ENCODE measurements at regions not wholly inside any gene's neighbourhood (a gene's known extent, or its start where the extent isn't known, plus 50 kb on each side); places are given as distances from the start of the nearest gene placed in this dataset.

DNA sequence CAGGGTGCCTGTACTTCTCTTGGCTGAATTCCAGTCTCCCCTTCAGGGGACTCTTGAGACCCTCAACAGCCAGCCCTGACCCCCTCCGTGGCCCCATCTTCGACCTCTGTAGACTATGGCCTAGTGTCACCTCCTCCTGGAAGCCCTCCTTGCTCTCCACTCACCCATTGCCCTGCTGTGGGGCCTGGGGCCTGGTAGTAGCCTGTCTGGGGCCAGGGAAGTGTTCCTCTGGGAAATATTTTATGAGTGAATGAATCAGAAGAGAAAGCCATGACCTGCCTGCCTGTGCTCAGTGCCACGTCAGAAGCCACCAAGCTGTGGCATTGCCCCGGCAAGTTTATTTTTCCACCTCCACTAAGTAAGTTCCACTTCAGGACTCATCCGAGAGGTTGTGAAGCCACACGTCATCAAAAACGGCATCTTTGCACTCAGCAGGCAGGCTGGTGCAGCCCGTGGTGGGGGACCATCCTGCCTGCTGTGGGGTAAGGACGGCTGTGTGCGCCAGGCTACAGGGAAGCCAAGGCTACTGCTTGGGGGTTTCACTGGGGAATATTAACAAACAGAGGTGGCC lies 59.6 kb upstream of the PPARA start:
- DNase-seq (ENCODE audit: low read depth in 2 of 2), result no peak

DNA sequence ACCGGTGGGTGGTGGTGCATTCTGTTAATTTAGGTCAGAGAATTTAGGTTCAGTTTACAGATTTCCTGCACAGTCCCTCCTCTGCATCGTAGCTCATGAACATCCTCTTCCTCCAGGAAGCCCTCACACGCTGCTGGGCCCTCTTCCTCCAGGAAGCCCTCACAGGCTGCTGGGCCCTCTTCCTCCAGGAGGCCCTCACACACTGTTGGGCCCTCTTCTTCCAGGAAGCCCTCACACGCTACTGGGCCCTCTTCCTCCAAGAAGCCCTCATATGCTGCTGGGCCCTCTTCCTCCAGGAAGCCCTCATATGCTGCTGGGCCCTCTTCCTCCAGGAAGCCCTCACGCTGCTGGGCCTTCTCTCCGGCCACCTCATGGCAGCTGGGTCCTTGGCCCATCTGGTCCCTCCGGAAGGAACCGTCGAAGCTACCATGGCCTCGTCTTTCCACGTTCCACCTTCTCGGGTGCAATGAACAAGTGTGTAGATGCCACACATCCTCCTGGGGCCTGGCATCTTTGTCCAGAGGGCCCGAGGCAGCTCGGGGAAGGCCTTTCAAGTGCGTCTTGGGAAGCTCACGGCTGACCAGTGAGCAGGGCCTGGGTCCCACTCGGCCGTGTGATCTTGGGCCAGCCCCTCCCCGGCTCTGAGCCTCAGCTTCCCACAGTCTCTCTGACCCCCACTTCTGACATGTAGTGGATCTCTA lies 58.9 kb upstream of the PPARA start:
- no peak for DNase-seq (ENCODE audit: low read depth in 2 of 2)

DNA sequence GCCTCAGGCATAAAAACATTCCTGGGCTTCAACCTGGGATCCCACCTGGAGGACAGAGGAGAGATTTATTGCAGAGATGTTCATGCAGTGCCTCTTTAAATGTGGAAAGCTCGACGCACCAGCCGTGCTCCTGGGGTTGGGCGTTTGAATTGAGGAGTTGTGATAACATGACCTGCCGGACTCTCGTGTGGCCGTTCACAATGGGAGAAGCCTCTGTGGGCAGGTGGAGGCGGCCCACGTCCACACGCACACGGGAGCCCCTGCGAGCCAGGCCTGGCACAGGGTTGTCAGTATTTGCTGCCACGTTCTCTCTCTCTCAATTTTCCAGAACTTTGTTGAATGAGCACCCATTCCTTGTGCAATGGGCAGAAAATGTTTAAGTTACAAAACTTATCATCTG lies 58.3 kb upstream of the PPARA start:
- DNase-seq (ENCODE audit: low read depth in 2 of 2), result no peak

DNA sequence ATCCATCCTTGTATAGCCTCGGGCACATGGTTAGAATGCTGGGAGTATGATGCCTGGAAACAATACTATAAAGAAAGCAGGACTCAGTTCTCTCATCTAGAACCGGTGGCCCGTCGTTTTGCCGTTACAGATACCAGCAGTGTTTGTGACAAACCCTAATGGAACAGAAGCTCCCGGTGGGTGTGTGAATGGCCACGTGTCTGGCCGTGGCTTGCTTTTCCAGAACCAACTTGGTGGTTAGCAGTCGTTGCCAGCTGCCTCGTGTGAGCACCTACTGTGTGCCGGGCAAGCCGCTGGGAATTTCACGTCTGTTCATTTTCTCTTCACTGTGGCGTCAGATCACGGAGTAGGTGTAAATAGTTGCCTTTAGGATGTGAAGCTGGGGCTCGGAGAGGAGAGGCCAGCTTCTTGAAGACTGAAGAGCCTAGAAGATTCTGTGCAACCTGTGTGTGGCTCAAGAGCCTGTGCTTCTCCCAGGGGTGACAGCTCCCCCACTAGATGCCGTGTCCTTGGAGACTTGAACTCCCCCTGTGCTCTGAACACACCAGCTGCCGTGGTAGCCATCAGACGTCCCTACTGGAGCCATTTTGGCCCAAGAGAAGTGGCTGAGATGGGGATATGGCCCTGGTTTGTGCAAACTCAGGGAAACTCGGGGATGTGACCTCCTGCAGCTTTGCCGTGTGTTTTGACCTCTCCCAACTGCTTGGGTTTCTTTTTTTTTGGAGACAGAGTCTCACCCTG lies 57.5 kb upstream of the PPARA start:
- DNase-seq (ENCODE audit: low read depth in 2 of 2), result no peak

DNA sequence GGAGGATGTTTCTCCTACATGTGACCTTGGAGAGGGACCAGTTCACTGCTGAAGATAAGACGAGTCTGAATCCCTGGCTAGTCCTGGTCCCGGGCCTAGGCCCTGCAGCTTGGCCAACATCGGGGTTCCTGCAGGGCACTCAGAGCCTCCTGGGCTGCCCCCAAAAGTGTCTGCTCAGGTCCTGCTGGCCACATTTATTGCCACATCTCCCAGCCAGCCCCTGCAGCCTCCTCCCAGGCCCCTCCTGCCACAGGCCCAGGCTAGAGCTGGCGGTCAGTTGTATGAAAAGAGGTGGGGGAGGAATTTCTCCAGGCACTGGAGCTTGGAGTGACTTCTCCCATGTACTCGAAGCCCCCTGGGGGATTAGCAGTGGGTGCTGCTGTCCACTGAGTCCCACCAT lies 56.5 kb upstream of the PPARA start:
- DNase-seq (ENCODE audit: low read depth in 2 of 2), result no peak

DNA sequence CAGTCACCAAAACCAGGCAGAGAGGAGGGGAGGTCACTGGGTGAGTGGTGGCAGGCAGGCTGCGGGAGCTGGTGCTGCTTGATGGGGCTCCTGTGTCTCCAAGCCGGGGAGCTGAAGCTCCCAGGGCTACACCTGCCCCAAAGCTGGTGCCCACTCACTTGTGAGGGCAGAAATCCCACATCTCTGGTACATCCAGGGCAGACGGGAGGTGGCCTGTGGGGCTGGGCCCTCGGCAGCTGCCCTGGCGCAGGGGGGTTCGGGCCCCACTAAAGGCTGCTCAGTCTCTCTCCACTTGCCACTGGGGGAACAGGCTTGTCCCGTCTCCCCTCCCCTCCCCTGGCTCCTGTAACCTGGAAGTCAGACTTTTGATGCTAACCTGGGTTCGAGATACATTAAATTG lies 55.6 kb upstream of the PPARA start:
- DNase-seq (ENCODE audit: low read depth in 2 of 2), result no peak

DNA sequence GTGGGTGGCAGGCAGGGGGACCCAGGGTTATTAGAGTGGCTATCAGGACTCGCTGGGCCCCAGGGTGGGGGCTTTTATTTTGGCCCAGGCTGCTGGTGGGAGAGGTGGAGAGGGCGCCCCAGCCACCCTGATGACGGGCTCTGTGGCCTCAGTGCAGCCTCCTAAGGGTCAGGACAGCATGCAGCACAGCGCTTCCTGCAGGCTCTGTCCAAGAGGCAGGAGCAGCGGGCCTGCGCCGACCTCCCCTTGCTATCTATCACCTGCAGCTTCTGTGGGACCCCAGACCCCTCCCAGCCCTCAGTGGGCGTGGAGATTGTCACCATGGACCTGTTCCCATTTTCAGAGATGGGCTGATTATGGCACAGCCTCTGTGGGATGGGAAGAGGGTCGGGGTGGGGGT lies 54.3 kb upstream of the PPARA start:
- DNase-seq (ENCODE audit: low read depth in 2 of 2), result no peak

DNA sequence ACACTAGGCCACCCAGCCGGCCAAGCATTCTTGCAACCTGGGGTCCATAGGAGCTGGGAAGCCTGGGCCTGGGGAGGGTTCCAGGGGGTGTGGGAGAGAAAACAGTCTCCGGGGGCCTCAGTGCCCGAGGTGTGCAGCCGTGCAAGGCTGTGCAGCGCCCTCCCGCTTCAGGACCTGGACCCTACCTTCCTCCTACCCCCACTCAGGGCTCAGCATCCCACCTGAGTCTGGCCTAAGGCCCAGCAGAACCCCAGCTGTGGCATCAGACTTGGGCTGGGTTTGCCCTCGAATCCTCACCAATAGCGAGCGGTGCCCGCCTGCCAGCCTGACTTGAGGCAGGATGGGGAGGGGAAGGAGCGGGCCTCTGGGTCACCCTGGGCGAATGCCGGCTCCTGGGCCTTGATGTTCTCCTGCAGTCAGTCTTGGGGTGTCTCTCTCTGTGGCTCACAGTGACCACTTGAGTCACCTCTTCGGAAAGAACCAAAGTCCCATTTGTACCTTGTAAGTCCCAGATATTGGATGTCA lies 53.6 kb upstream of the PPARA start:
- no peak for DNase-seq (ENCODE audit: low read depth in 2 of 2)

DNA sequence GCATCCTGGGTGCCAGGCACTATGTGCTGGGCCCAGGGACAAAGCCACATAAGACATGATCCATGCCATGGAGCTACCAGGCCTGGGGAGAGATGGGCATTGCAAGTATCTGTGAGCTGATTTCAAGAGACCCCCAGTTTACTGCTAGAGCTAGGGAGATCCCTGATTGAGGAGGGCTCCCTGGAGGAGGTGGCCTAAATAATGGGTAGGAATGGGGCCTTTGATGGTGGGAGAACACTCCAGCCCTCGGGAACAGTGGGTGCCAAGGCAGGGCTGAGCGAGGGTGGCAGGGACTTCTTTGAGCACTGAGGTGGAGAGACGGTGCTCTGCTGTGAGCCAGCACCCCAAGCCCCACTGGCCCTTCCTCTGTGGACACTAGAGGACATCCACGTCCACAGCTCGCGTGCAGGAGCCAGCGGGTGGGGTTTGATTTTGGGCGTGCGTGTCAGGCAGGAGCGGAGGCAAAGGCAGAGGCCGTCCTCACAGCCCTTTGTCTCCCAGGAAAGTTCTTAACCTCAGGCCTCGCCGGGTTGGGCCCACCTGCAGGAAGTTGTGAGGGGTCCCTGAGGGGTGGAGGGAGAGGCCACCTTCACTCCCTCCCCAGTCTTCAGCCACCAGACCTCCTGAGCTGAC lies 52.9 kb upstream of the PPARA start:
- no peak for DNase-seq (ENCODE audit: low read depth in 2 of 2)

DNA sequence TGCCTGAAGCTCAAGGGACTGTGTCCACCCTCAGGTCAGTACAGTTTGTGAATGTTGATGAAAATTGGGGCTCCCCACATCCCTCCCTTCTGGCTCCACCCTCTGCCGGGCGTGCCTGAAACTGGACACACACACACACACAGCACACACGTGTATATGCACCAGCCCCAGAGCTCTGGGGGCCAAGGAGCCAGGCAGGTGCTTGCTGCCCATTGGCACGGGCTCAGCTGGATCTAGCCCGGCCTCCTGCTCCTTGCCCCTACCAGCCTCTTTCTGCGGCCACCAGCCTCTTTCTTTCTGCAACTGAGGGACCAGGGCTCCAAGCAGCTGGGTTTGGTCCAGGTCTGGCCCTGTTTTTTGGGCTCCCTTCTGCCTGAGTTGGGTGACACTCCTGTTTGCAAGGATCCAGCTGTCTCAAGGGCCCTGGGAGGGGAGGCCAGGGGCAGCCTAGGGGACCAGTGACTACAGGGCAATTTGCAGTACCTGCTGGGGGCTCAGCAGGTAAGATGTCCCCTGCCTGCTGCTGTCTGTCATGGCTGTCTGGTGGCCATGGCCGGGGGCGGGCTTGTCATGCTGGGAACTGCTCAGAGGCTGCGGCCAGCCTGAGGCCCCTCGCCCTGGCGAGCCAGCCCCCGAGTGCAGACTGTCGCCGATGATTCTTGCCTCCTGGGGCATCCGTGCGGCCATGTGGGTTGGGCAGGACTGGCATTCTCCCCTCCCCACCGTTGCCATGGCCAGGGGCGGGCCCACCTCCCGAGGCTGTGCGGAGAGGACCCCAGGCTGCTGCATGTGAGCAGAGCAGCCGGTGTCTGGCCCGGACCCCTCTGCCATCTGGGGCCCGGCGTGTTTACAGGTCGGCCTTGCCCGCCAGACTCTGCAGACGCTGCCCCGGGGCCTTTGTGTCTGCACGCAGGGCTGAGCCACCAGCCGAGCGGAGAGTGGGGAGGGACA lies 51.5 kb upstream of the PPARA start:
- DNase-seq (ENCODE audit: low read depth in 2 of 2), result no peak

DNA sequence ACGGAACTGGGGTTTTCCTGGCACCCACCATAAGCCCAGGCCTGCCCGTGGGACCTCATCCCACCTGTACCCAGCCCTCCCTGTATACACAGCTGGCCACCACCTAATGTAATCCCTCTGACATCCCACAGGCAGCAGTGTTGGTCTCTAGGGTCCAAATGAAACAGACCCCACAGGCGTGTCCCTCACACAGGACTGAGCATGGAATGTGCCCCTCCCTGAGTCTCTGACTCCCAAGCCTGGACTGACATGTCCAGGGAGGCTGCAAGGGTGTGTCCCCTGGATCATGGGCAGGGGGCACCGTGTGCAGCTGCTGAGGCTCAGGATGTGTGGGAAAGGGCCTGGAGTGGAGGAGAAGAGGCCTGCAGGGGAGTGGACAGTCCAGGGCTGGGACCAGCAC lies 50.6 kb upstream of the PPARA start:
- no peak for DNase-seq (ENCODE audit: low read depth in 2 of 2)

DNA sequence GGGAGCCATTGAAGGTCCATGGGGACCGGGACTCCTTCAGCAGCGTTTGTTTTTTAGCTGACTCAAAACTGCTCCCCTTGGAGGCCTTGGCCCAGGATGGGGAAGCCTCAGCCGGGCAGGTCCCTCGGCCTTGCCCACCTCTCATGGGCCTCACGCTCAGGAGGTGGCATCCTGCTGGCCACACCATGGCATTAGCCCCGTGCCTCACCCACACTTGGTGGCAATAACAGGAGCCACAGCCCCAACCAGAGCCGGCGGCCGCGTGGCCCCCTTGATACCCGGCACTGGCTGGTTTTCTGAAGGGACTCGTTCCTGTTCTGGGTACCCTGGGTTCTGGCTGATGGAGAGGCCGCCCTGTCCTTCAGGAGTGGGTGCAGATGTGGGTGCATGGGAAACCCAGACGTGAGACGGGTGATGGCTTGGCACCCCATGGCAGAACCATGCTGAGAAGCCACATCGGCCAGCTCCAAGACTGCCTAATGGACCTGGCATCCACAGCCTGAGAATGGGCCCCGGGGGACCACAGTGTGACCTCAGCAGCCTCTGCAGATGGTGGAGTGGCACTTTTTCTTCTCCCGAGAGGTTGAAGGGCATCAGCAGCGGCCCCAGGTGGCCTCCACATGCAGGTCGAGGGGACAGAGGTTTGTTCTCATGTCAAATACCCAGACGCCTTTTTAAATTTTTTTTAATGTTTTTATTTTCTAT lies 49.8 kb upstream of the PPARA start:
- DNase-seq (ENCODE audit: low read depth in 2 of 2), result no peak
